ENCODE measurements at regions not wholly inside any gene's neighbourhood (a gene's known extent, or its start where the extent isn't known, plus 50 kb on each side); places are given as distances from the start of the nearest gene placed in this dataset.

DNA sequence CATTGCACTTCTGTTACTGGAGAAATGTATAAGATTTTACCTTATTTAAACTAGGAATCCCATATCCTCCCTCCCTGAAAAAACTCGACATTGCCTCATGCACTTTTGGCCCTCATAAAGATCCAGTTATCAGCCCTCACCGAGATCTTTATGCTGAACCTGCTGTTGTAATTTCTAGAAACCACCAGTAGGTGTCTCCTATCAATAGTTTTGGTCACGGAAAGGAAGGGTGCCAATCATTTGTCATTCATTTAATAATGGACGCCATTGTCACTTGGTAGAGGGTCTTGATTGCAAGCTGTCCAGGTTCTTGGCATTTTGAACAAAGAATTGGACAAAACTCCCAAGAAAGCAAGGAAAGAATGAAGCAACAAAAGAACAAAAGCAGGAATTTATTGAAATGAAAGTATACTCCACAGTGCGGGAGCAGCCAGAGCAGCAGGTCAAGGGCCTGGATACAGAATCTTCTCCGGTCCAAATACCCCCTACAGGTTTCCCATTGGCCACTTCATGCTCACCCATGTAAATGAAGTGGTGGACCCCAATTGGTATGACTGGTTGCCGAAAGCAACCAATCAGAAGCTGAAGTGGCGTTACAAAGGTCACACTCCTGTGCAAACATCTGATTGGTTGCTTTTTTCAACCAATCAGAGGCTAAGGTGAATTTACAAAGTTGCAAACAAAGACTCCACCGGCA, 524.3 kb downstream of the PSAT1 start:
- POLR2A ChIA-PET, result no interaction called here
- no peak for DNase-seq

DNA sequence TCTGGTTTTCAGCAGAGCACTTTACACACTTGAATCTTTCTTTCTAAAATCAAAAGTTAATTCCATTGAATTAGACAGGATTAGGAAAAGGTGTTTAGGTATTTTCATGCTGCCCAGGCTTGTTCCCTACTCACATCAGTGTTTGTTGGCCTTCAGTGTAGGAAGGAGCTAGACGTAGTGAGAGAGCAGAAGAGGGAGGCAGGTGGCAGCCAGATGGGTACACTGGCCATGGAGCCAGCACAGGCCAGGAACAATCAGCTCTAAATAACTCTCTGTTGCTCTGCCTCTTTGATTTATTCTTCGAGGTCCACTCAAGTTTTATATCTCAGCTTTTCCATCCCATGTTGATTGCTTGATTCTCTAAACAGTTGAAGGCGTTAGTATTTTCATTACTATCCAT, 529.6 kb downstream of the PSAT1 start:
- no peaks in the 10 kb centered on the region for H3K4me1 Mint-ChIP-seq
- H3K9me3 Mint-ChIP-seq (ENCODE audit: low read depth), result no peaks in the 10 kb centered on the region
- intact Hi-C loops (cut with DNase I, micrococcal nuclease), result loop anchor here in 1 of 2 experiments (10.0 kb wide), 1 partner anchor 1128 kb away; no protein-coding TSS in a partner anchor
- H3K27me3 Mint-ChIP-seq, result no peaks in the 10 kb centered on the region
- no peak overlapping the region for H3K4me3 Mint-ChIP-seq
- no peak overlapping the region for H3K27ac Mint-ChIP-seq
- POLR2A ChIA-PET, result no interaction called here
- no peaks in the 10 kb centered on the region for H3K36me3 Mint-ChIP-seq (ENCODE audit: low read depth)
- DNase-seq (no peak), ATAC-seq (no peak)
- CTCF ChIA-PET, result no interaction called here

More for the DNA sequence above, 524.3 kb downstream of the PSAT1 start:
- peaks cover 4% of the 10 kb centered on the region for H3K4me1 Mint-ChIP-seq
- no peaks in the 10 kb centered on the region for H3K27me3 Mint-ChIP-seq
- peak overlapping the region; percentile 39 for H3K4me3 Mint-ChIP-seq
- H3K27ac Mint-ChIP-seq, result no peak overlapping the region
- peak; percentile 49 for ATAC-seq
- H3K9me3 Mint-ChIP-seq (ENCODE audit: low read depth), result no peaks in the 10 kb centered on the region
- H3K36me3 Mint-ChIP-seq (ENCODE audit: low read depth), result no peaks in the 10 kb centered on the region
- CTCF ChIA-PET, result interaction anchor here (0.7 to 1.3 kb wide), 6 partner anchors 9 to 964 kb away, joined by 3 to 4 read pairs (median 3); no protein-coding TSS in a partner anchor
- intact Hi-C loops (cut with DNase I, micrococcal nuclease), result loop anchor here in 1 of 2 experiments (10.0 kb wide), 1 partner anchor 1134 kb away; no protein-coding TSS in a partner anchor

DNA sequence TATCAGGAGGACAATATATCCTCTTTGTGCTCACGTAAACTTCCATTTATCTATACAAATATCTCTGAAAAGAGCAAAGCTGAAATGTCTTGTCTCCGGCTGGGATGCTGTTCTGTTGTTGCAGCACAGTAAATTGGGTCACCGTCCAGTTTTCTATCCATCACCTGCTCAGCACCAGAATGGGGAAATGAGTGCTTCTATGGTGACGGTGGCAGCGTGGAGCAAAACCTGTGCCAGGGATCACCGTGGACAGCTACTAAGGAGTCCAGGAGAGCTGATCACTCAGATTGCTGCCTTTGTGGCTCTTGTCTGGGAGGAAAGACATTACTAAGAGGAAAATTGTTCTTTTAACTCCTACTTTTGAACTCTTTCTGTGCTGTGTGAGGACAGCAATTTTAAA, 531.6 kb downstream of the PSAT1 start:
- no peaks in the 10 kb centered on the region for H3K27me3 Mint-ChIP-seq
- CTCF ChIA-PET, result no interaction called here
- no peak overlapping the region for H3K27ac Mint-ChIP-seq
- POLR2A ChIA-PET, result no interaction called here
- no peak overlapping the region for H3K4me3 Mint-ChIP-seq
- H3K9me3 Mint-ChIP-seq (ENCODE audit: low read depth), result no peaks in the 10 kb centered on the region
- no peaks in the 10 kb centered on the region for H3K36me3 Mint-ChIP-seq (ENCODE audit: low read depth)
- intact Hi-C loops (cut with DNase I, micrococcal nuclease), result loop anchor here in 1 of 2 experiments (10.0 kb wide), 1 partner anchor 1126 kb away; no protein-coding TSS in a partner anchor
- ATAC-seq (no peak), DNase-seq (no peak)
- no peaks in the 10 kb centered on the region for H3K4me1 Mint-ChIP-seq

DNA sequence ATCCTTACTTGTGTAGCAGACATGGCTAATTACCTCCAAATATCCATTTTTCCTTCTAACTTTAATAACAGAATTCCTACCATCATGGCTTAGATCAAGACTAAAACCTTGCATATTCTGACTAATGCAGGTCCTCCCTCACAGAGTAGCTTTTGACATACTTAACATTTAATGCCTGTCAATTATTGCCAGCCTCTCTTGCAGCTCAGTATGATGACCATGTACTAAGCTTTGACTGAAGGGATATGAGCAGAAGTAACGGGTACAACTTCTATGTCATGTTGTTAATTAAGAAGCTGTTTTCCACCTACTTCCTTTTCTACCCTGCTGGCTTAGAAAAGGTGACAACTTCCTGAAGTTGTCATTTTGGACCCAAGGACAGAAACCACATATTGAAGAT, 533.4 kb downstream of the PSAT1 start:
- no peaks in the 10 kb centered on the region for H3K27me3 Mint-ChIP-seq
- ChIA-PET POLR2A (interaction anchor here (0.6 kb wide), 1 partner anchor 79 kb away, joined by 3 read pairs; no protein-coding TSS in a partner anchor), CTCF (interaction anchor here (1.5 kb wide), 1 partner anchor 9 kb away, joined by 4 read pairs; no protein-coding TSS in a partner anchor)
- ATAC-seq (no peak), DNase-seq (no peak)
- no peak overlapping the region for H3K4me3 Mint-ChIP-seq
- no peaks in the 10 kb centered on the region for H3K4me1 Mint-ChIP-seq
- no peak overlapping the region for H3K27ac Mint-ChIP-seq
- H3K36me3 Mint-ChIP-seq (ENCODE audit: low read depth), result no peaks in the 10 kb centered on the region
- no peaks in the 10 kb centered on the region for H3K9me3 Mint-ChIP-seq (ENCODE audit: low read depth)
- intact Hi-C loops (cut with DNase I, micrococcal nuclease), result no loop called here

DNA sequence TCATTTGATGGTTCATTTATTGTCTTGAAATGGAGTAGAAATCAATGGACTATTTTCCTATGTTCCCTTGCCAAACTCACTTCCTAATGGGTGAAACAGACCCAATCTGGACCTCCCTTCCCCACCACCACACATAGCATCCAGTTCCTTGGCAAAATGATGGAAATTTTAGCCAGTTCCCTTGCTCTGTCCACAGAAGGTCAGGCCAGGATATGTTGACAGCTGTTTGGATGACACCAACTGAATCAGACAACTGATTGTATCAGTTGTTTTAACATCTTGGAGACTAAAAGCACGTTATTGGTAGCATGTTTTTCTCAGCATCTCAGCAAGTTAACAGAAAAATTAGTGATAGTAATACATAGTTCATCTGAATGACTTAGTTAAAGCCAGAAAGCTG, 534.8 kb downstream of the PSAT1 start:
- DNase-seq, result no peak
- Mint-ChIP-seq H3K27me3 (no peaks in the 10 kb centered on the region), H3K27ac (no peak overlapping the region), H3K9me3 (ENCODE audit: low read depth) (no peaks in the 10 kb centered on the region), H3K4me3 (no peak overlapping the region), H3K36me3 (ENCODE audit: low read depth) (no peaks in the 10 kb centered on the region), H3K4me1 (no peaks in the 10 kb centered on the region)
- ChIA-PET CTCF (interaction anchor here (1.3 to 1.5 kb wide), 2 partner anchors 10 to 392 kb away, joined by 3 read pairs; no protein-coding TSS in a partner anchor), POLR2A (no interaction called here)
- ATAC-seq, result no peak
- intact Hi-C loops (cut with DNase I, micrococcal nuclease), result no loop called here

DNA sequence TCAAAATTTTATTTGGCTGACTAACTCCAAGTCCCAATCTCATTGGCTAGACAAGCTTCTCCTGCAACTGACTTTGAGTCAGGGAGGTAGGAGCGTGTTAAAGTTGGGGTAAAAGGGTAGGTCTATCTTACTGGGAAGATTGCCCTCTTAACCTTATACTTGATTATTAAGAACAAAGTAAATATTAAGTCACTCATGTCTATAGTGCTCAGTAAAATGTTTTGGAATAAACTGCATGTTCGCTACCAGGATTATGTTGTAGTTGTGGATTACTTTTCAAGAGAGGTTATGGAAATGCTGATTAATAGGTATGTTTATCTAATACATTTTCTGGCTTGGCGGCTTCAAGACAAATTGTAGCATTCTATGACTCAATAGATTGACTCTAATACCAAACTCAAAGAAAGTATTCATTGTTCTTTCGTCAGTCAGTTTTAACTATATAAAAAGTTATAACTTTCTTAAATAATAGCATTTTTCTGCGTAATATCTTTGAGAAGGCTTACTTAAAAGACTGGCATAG, 539.1 kb downstream of the PSAT1 start:
- ChIA-PET CTCF (no interaction called here), POLR2A (no interaction called here)
- intact Hi-C loops (cut with DNase I, micrococcal nuclease), result no loop called here
- no peak overlapping the region for H3K4me3 Mint-ChIP-seq
- no peaks in the 10 kb centered on the region for H3K4me1 Mint-ChIP-seq
- H3K36me3 Mint-ChIP-seq (ENCODE audit: low read depth), result no peaks in the 10 kb centered on the region
- no peaks in the 10 kb centered on the region for H3K27me3 Mint-ChIP-seq
- no peak for DNase-seq
- no peak overlapping the region for H3K27ac Mint-ChIP-seq
- no peaks in the 10 kb centered on the region for H3K9me3 Mint-ChIP-seq (ENCODE audit: low read depth)
- ATAC-seq, result no peak

DNA sequence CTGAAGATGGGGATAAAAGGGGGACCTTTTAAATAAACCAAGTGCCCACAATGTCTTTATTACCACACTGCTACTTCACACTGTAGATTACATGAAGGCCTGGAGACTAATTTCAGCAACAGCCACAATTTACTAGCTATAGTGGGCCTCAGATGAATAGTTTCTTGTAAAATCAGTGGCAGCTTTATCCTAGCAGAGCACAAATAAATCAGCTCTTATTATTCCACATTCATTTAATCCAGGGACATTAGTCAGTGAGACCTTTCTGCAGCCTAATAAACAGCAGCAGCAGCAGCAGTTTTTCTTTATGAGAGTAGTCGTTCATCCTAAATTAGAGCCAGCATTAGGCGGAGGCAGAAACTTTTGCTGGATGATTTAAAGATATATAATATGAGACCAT, 542.3 kb downstream of the PSAT1 start:
- ATAC-seq (no peak), DNase-seq (no peak)
- Mint-ChIP-seq H3K27ac (no peak overlapping the region), H3K27me3 (no peaks in the 10 kb centered on the region), H3K9me3 (ENCODE audit: low read depth) (peaks cover 9% of the 10 kb centered on the region), H3K36me3 (ENCODE audit: low read depth) (no peaks in the 10 kb centered on the region), H3K4me3 (no peak overlapping the region), H3K4me1 (no peaks in the 10 kb centered on the region)
- ChIA-PET POLR2A (no interaction called here), CTCF (no interaction called here)
- intact Hi-C loops (cut with DNase I, micrococcal nuclease), result no loop called here

DNA sequence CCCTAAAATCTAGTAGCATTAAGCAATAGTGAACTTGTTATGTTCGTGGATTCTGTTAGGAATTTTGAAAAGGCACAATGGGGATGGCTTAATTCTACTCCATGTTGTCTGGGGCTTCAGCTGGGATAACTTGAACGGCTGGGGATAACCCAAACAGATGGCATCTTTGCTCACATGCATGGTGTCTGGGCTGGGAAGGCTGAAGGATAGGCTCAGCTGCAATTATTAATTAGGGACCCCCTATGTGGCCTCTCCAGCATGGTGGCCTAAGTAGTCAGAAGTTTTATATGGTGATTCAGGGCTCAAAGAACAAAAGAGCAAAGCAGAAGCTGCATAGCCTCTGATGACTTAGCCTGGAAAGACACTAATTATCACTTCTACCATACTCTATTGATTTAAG, 551.1 kb downstream of the PSAT1 start:
- Mint-ChIP-seq H3K27me3 (no peaks in the 10 kb centered on the region), H3K4me1 (no peaks in the 10 kb centered on the region), H3K27ac (no peak overlapping the region), H3K9me3 (ENCODE audit: low read depth) (peaks cover 9% of the 10 kb centered on the region), H3K4me3 (no peak overlapping the region), H3K36me3 (ENCODE audit: low read depth) (no peaks in the 10 kb centered on the region)
- POLR2A ChIA-PET, result no interaction called here
- no peak for DNase-seq
- ATAC-seq, result no peak
- CTCF ChIA-PET, result interaction anchor here (0.6 kb wide), 1 partner anchor 25 kb away, joined by 3 read pairs; no protein-coding TSS in a partner anchor
- intact Hi-C loops (cut with DNase I, micrococcal nuclease), result no loop called here

DNA sequence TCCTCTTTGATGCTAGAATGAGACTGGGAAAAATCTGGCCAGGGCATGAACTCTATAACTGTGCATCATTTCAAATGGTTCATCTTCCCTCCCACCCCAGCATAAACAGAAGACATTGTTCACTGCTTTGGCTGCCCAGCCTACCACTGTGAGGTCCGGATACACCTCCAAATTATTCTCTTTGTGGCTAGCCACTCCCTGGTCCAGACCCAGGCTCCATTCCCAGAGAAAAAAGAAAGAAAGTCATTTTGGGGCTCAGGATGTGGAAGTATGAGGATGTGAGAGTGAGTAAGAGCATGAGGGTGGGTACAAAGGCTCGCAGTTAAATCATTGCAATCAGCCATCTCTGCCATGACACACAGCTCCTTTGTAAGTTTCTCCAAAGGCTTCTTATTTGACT, 559.2 kb downstream of the PSAT1 start:
- Mint-ChIP-seq H3K4me1 (no peaks in the 10 kb centered on the region), H3K9me3 (ENCODE audit: low read depth) (no peaks in the 10 kb centered on the region), H3K4me3 (no peak overlapping the region), H3K27ac (no peak overlapping the region), H3K27me3 (no peaks in the 10 kb centered on the region), H3K36me3 (ENCODE audit: low read depth) (no peaks in the 10 kb centered on the region)
- no peak for DNase-seq
- POLR2A ChIA-PET, result no interaction called here
- CTCF ChIA-PET, result no interaction called here
- intact Hi-C loops (cut with DNase I, micrococcal nuclease), result no loop called here
- no peak for ATAC-seq

DNA sequence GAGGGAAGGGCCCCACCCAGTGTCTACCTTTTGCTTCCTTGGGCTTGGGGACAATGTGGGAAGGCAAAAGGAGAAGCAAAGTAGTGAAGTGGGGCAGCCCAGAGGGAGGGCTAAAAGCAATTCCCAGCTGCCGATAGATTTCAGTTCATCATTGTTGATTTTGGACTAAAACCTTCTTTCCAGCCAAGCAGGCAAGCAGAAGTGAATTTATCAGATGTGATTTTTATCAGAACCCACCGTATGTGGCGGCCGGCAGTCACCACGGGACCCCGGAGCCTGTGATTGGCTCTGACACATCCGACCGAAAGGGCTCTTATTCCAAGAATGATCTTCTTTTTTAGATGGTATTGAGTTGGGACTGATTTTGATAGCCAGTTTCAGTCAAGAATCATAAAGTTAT, 559.9 kb downstream of the PSAT1 start:
- ATAC-seq (no peak), DNase-seq (no peak)
- Mint-ChIP-seq H3K27me3 (no peaks in the 10 kb centered on the region), H3K4me1 (no peaks in the 10 kb centered on the region), H3K36me3 (ENCODE audit: low read depth) (no peaks in the 10 kb centered on the region), H3K9me3 (ENCODE audit: low read depth) (no peaks in the 10 kb centered on the region), H3K27ac (no peak overlapping the region), H3K4me3 (no peak overlapping the region)
- ChIA-PET CTCF (no interaction called here), POLR2A (no interaction called here)
- intact Hi-C loops (cut with DNase I, micrococcal nuclease), result no loop called here

DNA sequence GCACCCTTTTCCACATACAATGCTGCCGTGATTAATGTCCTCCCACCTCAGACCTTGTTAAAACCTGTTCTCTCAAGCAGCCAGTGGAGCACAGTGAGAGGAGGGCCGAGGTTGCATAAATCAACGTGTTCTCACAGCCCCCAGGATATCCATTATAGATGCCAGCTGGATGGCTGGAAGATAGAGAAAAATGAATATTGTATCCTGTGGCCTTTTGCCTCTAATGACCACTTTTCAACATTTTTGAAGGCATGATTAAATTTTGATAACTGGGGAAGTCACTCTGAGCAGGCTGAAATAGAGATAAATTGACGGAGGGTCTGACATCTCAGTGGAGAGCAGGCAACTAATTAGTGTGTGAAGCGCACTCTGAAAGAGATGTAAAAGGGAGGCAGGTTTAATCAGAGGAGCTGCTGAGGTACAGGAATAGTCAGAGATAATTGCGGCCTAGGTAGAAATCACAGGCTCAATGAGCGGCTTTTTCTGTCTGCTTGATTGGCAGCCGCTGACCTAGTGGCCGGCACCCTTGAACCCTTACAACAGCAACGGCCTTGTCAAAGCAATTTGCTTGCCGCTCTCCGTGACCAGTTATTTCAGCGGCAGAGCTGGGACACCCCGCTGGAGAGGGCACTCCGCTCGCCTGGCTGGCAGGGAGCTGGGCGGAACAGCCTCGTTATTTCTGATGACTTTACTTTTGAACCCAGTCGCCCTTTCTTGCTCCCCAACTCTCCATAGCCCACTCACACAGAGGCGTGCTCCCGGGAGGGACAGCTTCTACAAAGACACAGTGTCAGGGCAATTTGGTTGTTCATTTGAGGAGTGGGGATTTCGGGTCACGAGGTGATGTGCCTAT, 560.7 kb downstream of the PSAT1 start:
- no peaks in the 10 kb centered on the region for H3K27me3 Mint-ChIP-seq
- ATAC-seq, result no peak
- no peaks in the 10 kb centered on the region for H3K4me1 Mint-ChIP-seq
- no peak for DNase-seq
- H3K36me3 Mint-ChIP-seq (ENCODE audit: low read depth), result no peaks in the 10 kb centered on the region
- ChIA-PET POLR2A (no interaction called here), CTCF (no interaction called here)
- H3K4me3 Mint-ChIP-seq, result no peak overlapping the region
- no peaks in the 10 kb centered on the region for H3K9me3 Mint-ChIP-seq (ENCODE audit: low read depth)
- H3K27ac Mint-ChIP-seq, result no peak overlapping the region
- intact Hi-C loops (cut with DNase I, micrococcal nuclease), result no loop called here

DNA sequence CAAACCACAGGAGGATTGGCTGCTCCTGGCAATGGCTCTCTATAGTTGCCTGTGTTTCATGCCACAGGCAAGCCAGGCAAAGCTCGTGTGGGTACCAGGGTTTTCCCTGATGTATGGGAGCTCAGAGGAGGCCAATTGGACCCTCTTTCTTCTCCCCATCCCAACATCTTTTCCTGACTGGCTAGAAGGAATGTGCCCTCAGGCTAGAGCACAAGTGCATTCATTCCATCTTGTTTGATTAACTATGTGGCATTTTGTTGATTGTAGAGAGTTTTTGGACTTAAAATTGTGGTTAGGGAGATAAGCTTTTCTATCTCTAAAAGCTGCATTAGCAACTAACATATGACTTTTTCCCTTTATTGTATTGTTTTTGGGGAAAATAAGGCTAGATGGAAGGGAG, 561.3 kb downstream of the PSAT1 start:
- Mint-ChIP-seq H3K4me3 (no peak overlapping the region), H3K27ac (no peak overlapping the region), H3K4me1 (no peaks in the 10 kb centered on the region), H3K27me3 (no peaks in the 10 kb centered on the region), H3K9me3 (ENCODE audit: low read depth) (no peaks in the 10 kb centered on the region), H3K36me3 (ENCODE audit: low read depth) (no peaks in the 10 kb centered on the region)
- ChIA-PET CTCF (no interaction called here), POLR2A (no interaction called here)
- no peak for DNase-seq
- no peak for ATAC-seq
- intact Hi-C loops (cut with DNase I, micrococcal nuclease), result no loop called here
